ENCODE measurements at regions not wholly inside any gene's neighbourhood (a gene's known extent, or its start where the extent isn't known, plus 50 kb on each side); places are given as distances from the start of the nearest gene placed in this dataset.

- TF ChIP-seq CTCF (IDR thresholded peaks at IDR 0.05) = no peak
- TF ChIP-seq POLR2A (IDR thresholded peaks at IDR 0.05) = no peak
Observed at GRCh38 chr19:30277941-30278881, 94.0 kb upstream of the ZNF536 start.

All from body of pancreas (tissue), 4 donors.